ENCODE measurements at regions not wholly inside any gene's neighbourhood (a gene's known extent, or its start where the extent isn't known, plus 50 kb on each side); places are given as distances from the start of the nearest gene placed in this dataset.

GRCh38 chr3:127093312-127093711 is 99.6 kb upstream of the PRR23E start (continued):
- TF ChIP-seq SP5 (CRISPR knock-in tag; IDR thresholded peaks at IDR 0.05; ENCODE audit: borderline replicate concordance, low read depth) (peak; percentile 67), RXRB (CRISPR knock-in tag; IDR thresholded peaks at IDR 0.05; ENCODE audit: borderline replicate concordance) (peak; percentile 60; the same call in 1 of the 2 replicates), SOX13 (IDR thresholded peaks at IDR 0.05) (no peak), SOX13 (CRISPR knock-in tag; conservative IDR thresholded peaks at IDR 0.05 in 1 of 2, IDR thresholded peaks at IDR 0.05 in 1 of 2) (peak in 1 of 2 experiments; percentile 34; a peak in 1 of 4 replicates), FLYWCH1 (CRISPR knock-in tag; IDR thresholded peaks at IDR 0.05) (no peak), ZNF768 (CRISPR knock-in tag; IDR thresholded peaks at IDR 0.05) (peak; percentile 97), TBX2 (CRISPR knock-in tag; IDR thresholded peaks at IDR 0.05; ENCODE audit: borderline replicate concordance) (peak; percentile 21; the same call in 1 of the 2 replicates), ZNF180 (CRISPR knock-in tag; IDR thresholded peaks at IDR 0.05; ENCODE audit: borderline replicate concordance, low read depth) (no peak), NCOA2 (CRISPR knock-in tag; IDR thresholded peaks at IDR 0.05) (peak; percentile 19; the same call in 1 of the 2 replicates), PHF5A (CRISPR knock-in tag; IDR thresholded peaks at IDR 0.05; ENCODE audit: low read depth, unreplicated experiment) (no peak), FOXA3 (CRISPR knock-in tag; IDR thresholded peaks at IDR 0.05) (peak; percentile 59; the same call in 1 of the 2 replicates), RARA (CRISPR knock-in tag; IDR thresholded peaks at IDR 0.05) (peak; percentile 50; the same call in 1 of the 2 replicates), ADNP (CRISPR knock-in tag; IDR thresholded peaks at IDR 0.05) (0 out of 2 replicates have a peak, but pooled peaks have one; percentile 27), ZFP36 (IDR thresholded peaks at IDR 0.05; ENCODE audit: borderline replicate concordance, low read depth, low read length, partially characterized antibody) (no peak), HDAC2 (CRISPR knock-in tag; IDR thresholded peaks at IDR 0.05) (0 out of 2 replicates have a peak, but pooled peaks have one; percentile 19), SOX5 (CRISPR knock-in tag; IDR thresholded peaks at IDR 0.05; ENCODE audit: borderline replicate concordance) (peak; percentile 17; the same call in 1 of the 2 replicates), MXD4 (CRISPR knock-in tag; IDR thresholded peaks at IDR 0.05) (no peak), HDAC1 (CRISPR knock-in tag; IDR thresholded peaks at IDR 0.05) (0 out of 2 replicates have a peak, but pooled peaks have one; percentile 27), ZMYM3 (CRISPR knock-in tag; IDR thresholded peaks at IDR 0.05) (peak; percentile 76), GTF3A (CRISPR knock-in tag; conservative IDR thresholded peaks at IDR 0.05) (no peak), GABPB1 (CRISPR knock-in tag; IDR thresholded peaks at IDR 0.05) (peak; percentile 42), SOX6 (IDR thresholded peaks at IDR 0.05) (no peak), SOX6 (CRISPR knock-in tag; IDR thresholded peaks at IDR 0.05) (peak; percentile 63; the same call in 1 of the 2 replicates), KDM1A (CRISPR knock-in tag; IDR thresholded peaks at IDR 0.05) (peak; percentile 53; the same call in 1 of the 2 replicates), GATAD2A (CRISPR knock-in tag; IDR thresholded peaks at IDR 0.05) (peak; percentile 73), ARID5B (CRISPR knock-in tag; IDR thresholded peaks at IDR 0.05) (peak; percentile 37; the same call in 1 of the 2 replicates), ZNF781 (CRISPR knock-in tag; IDR thresholded peaks at IDR 0.05; ENCODE audit: borderline replicate concordance, not compliant biosample characterization) (no peak), HMG20A (CRISPR knock-in tag; IDR thresholded peaks at IDR 0.05; ENCODE audit: borderline replicate concordance) (peak; percentile 73), MLX (CRISPR knock-in tag; IDR thresholded peaks at IDR 0.05) (peak; percentile 94)
- TF ChIP-seq, protein P1, sequence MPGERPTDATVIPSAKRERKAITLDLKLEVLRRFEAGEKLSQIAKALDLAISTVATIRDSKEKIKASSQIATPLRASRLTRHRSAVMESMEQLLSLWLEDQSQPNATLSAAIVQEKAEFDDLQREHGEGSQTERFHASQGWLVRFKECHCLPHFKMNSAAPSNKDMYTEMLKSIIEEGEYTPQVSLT (CRISPR knock-in tag; IDR thresholded peaks at IDR 0.05; ENCODE audit: borderline replicate concordance, low read depth): no peak
